ENCODE measurements at regions not wholly inside any gene's neighbourhood (a gene's known extent, or its start where the extent isn't known, plus 50 kb on each side); places are given as distances from the start of the nearest gene placed in this dataset.

DNA sequence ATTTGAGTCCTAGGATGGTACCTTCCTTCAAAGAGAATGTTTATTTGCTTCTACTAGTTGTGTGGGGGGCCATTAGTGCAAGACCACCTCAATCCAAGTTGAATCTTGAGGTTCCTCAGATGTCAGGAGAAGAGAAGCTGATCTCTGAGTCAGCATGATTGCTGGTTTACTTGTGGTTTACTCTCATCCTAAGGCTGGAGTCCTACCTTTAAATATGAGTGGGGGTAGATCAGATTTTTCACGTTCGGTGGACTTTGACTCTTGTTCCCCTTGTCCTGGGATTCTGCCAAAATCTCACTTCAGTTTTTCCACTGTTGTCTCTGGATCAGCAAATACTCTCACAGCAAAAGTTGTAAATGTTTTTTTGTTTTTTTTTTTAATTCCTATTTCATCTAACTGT, 84.6 kb upstream of the F13A1 start:
- DNase-seq (ENCODE audit: low spot score), result no peak
- Mint-ChIP-seq H3K27ac (ENCODE audit: unreplicated experiment) (no peak overlapping the region), H3K36me3 (ENCODE audit: low read depth, unreplicated experiment) (no peaks in the 10 kb centered on the region), H3K4me1 (ENCODE audit: unreplicated experiment) (no peaks in the 10 kb centered on the region), H3K27me3 (ENCODE audit: unreplicated experiment) (no peaks in the 10 kb centered on the region), H3K9me3 (ENCODE audit: unreplicated experiment) (no peaks in the 10 kb centered on the region), H3K4me3 (ENCODE audit: unreplicated experiment) (no peak overlapping the region)
- TF ChIP-seq, protein P1, sequence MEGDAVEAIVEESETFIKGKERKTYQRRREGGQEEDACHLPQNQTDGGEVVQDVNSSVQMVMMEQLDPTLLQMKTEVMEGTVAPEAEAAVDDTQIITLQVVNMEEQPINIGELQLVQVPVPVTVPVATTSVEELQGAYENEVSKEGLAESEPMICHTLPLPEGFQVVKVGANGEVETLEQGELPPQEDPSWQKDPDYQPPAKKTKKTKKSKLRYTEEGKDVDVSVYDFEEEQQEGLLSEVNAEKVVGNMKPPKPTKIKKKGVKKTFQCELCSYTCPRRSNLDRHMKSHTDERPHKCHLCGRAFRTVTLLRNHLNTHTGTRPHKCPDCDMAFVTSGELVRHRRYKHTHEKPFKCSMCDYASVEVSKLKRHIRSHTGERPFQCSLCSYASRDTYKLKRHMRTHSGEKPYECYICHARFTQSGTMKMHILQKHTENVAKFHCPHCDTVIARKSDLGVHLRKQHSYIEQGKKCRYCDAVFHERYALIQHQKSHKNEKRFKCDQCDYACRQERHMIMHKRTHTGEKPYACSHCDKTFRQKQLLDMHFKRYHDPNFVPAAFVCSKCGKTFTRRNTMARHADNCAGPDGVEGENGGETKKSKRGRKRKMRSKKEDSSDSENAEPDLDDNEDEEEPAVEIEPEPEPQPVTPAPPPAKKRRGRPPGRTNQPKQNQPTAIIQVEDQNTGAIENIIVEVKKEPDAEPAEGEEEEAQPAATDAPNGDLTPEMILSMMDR (IDR thresholded peaks at IDR 0.05; ENCODE audit: unreplicated experiment), result no peak

DNA sequence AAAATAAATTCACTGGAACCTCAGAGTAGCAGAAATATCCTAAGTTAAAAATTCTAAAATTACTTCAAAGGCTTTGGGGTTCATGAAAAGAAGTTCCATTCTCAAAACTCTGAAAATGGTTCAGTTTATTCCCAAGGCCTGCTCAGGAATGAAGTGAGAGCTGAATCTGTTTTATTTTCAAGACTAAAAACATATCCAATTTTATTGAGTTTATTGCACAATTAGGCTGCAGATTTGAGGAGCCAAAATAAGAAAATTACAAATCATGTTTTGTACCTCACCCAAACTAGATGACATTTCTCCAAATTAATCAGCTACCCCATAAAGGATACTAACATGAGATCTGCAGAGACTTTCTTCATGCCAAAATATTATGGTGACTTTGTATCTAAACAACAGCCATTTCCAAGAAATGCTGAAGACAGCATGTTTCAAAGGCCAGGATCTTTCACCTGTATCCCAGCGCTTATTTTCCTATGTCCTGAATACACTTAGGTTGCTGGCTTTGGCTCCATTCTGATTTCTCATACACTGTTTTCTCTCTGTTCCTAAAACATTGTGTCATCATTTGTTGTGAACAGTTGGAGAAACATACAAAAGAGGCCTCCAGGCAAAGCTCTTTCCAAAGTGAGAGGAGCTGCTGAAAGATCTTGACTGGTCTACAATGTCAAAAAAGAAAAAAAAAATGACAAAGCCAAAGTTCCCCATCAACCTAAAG, 85.7 kb upstream of the F13A1 start:
- TF ChIP-seq, protein P1 (IDR thresholded peaks at IDR 0.05; ENCODE audit: unreplicated experiment), result no peak
- no peaks in the 10 kb centered on the region for H3K27me3 Mint-ChIP-seq (ENCODE audit: unreplicated experiment)

DNA sequence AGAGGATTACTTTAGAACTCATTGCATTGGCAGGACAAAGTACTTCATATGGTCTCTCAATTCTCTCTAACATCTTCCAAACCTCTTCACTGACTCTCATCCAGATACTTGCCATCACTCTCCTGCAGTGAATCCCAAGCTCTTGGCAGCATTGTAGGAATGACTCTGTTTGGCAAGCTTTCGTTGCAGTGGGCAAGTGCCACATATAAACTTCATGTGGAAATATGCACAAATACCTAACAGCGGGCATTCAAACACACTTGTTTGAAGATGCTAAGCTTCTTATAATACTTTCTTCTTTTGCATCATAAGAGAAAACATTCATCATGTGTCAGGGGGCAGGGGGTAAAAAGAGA, 86.2 kb upstream of the F13A1 start:
- no peaks in the 10 kb centered on the region for H3K4me1 Mint-ChIP-seq (ENCODE audit: unreplicated experiment)
- H3K4me3 Mint-ChIP-seq (ENCODE audit: unreplicated experiment), result no peak overlapping the region
- H3K9me3 Mint-ChIP-seq (ENCODE audit: unreplicated experiment), result no peaks in the 10 kb centered on the region
- DNase-seq (ENCODE audit: low spot score), result no peak
- TF ChIP-seq, protein P1 (IDR thresholded peaks at IDR 0.05; ENCODE audit: unreplicated experiment), result no peak
- H3K27ac Mint-ChIP-seq (ENCODE audit: unreplicated experiment), result no peak overlapping the region
- no peaks in the 10 kb centered on the region for H3K36me3 Mint-ChIP-seq (ENCODE audit: low read depth, unreplicated experiment)
- H3K27me3 Mint-ChIP-seq (ENCODE audit: unreplicated experiment), result no peaks in the 10 kb centered on the region

More for the DNA sequence above, 85.7 kb upstream of the F13A1 start:
- no peak for DNase-seq (ENCODE audit: low spot score)
- Mint-ChIP-seq H3K9me3 (ENCODE audit: unreplicated experiment) (no peaks in the 10 kb centered on the region), H3K27ac (ENCODE audit: unreplicated experiment) (no peak overlapping the region), H3K36me3 (ENCODE audit: low read depth, unreplicated experiment) (no peaks in the 10 kb centered on the region), H3K4me1 (ENCODE audit: unreplicated experiment) (no peaks in the 10 kb centered on the region), H3K4me3 (ENCODE audit: unreplicated experiment) (no peak overlapping the region)

DNA sequence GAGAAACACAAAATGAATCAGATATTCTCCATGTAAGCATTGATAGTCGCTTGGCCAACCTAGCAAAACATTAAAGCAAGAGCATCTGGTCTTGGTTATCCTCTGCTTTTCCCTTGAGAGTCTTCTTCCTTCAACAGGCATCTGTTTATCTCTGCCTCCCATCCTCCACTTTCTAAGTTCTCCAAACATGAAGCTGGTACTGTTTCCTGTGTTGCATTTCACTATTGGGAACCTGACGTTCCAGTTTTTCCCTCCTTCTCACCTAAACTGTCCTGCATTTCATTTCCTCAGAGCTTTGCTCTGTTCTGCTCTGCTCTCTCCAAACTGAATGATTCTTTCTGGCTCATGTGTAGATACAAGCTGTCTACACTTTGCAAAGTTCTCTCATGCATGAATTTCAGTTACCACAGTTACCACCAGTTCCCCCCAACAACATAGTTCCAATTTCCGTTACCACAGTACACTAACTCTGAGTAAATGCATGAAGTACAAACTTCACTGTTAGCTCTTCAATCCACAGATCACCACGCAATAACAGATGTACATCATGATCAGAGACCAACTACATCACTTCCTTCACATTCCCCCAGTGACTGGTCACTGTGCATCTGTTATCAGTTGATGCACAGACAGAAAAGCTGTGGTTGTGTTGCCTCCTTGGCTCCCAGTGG, 86.7 kb upstream of the F13A1 start:
- no peak overlapping the region for H3K4me3 Mint-ChIP-seq (ENCODE audit: unreplicated experiment)
- H3K36me3 Mint-ChIP-seq (ENCODE audit: low read depth, unreplicated experiment), result no peaks in the 10 kb centered on the region
- H3K27me3 Mint-ChIP-seq (ENCODE audit: unreplicated experiment), result no peaks in the 10 kb centered on the region
- no peaks in the 10 kb centered on the region for H3K9me3 Mint-ChIP-seq (ENCODE audit: unreplicated experiment)
- H3K4me1 Mint-ChIP-seq (ENCODE audit: unreplicated experiment), result no peaks in the 10 kb centered on the region
- no peak overlapping the region for H3K27ac Mint-ChIP-seq (ENCODE audit: unreplicated experiment)
- no peak for DNase-seq (ENCODE audit: low spot score)
- TF ChIP-seq, protein P1 (IDR thresholded peaks at IDR 0.05; ENCODE audit: unreplicated experiment), result no peak

DNA sequence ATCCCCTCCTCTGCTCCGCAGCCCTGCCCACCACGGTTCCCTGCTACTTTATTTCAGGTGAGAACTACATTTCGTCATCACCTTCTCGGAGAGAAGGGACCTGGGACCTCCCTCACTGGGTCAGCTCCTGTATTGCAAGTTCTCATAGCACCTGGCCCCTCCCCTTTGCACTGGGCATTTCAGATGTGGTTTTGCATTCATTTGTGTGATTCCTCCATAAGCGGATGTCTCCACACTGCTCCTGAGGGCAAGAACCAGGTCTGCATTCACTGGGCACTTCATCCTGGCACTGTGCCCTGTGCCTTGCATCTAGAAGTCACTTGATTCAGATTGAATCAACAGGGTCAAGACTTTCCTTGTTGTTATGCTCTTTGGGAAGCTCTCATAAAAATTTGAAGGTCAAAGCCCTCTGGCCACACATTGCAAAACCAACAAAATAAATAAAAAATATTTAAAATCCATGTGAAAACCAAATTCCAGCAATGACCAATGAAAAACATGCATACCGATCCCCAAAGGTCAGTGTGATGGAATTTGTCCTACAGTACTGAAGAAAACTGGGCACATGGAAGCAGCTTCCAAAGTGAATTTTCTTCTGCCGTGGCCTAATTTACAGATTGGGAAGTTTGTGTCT, 89.1 kb upstream of the F13A1 start:
- no peak for DNase-seq (ENCODE audit: low spot score)

More for the DNA sequence above, 89.1 kb upstream of the F13A1 start:
- Mint-ChIP-seq H3K36me3 (ENCODE audit: low read depth, unreplicated experiment) (no peaks in the 10 kb centered on the region), H3K27ac (ENCODE audit: unreplicated experiment) (no peak overlapping the region), H3K9me3 (ENCODE audit: unreplicated experiment) (no peaks in the 10 kb centered on the region), H3K4me1 (ENCODE audit: unreplicated experiment) (no peaks in the 10 kb centered on the region), H3K4me3 (ENCODE audit: unreplicated experiment) (no peak overlapping the region), H3K27me3 (ENCODE audit: unreplicated experiment) (no peaks in the 10 kb centered on the region)
- TF ChIP-seq, protein P1 (IDR thresholded peaks at IDR 0.05; ENCODE audit: unreplicated experiment), result no peak

Data from endothelial cell (in vitro differentiated cells).